HEK293 (cell line): ENCODE measurements at regions not wholly inside any gene's neighbourhood (a gene's known extent, or its start where the extent isn't known, plus 50 kb on each side); places are given as distances from the start of the nearest gene placed in this dataset.
"Not testable (repeated sequence)": the region's sequence is repeated elsewhere in the genome, so short reads cannot be mapped to it uniquely, and the experiment has no call there.

ENCODE experiments used
- CTCF ChIP-seq: fragments of 450-650 bp; formaldehyde crosslinking; IDR thresholded peaks from 2 replicates; pipeline ENCODE4 v1.5.1; 2016; ENCODE audit warnings: missing biosample characterization, missing genetic modification characterization
- HOXC10 ChIP-seq: sonication (generic); formaldehyde crosslinking; IDR thresholded peaks from 2 replicates; pipeline ENCODE4 v1.8.1; 2023; ENCODE audit warnings: mild to moderate bottlenecking, missing genetic modification reagents
- ZBTB8A ChIP-seq: fragments of 450-650 bp; formaldehyde crosslinking; IDR thresholded peaks from 2 replicates; pipeline ENCODE4 v1.5.1; 2016; ENCODE audit warnings: missing biosample characterization, missing genetic modification characterization
- ZNF184 ChIP-seq: fragments of 450-650 bp; IDR thresholded peaks from 2 replicates; pipeline ENCODE4 v1.5.1; 2018; ENCODE audit warnings: missing biosample characterization, mild to moderate bottlenecking, missing genetic modification characterization
- ZNF2 ChIP-seq: fragments of 450-650 bp; formaldehyde crosslinking; IDR thresholded peaks from 2 replicates; pipeline ENCODE4 v1.5.1; 2016; ENCODE audit warnings: missing biosample characterization, missing genetic modification characterization
- ZNF501 ChIP-seq: fragments of 450-650 bp; formaldehyde crosslinking; IDR thresholded peaks from 2 replicates; pipeline ENCODE4 v1.5.1; 2016; ENCODE audit warnings: missing biosample characterization, missing genetic modification characterization

GRCh38 chr11:67938964-67939363 lies 64.9 kb downstream of the UNC93B1 start:
- not testable (repeated sequence) for TF ChIP-seq HOXC10 (CRISPR knock-in tag); ZBTB8A (tag by site-specific recombination); CTCF; ZNF501 (tag by site-specific recombination); ZNF184; ZNF2 (tag by site-specific recombination)
